ENCODE measurements at regions not wholly inside any gene's neighbourhood (a gene's known extent, or its start where the extent isn't known, plus 50 kb on each side); places are given as distances from the start of the nearest gene placed in this dataset.
"Not testable (repeated sequence)": the region's sequence is repeated elsewhere in the genome, so short reads cannot be mapped to it uniquely, and the experiment has no call there.

DNA sequence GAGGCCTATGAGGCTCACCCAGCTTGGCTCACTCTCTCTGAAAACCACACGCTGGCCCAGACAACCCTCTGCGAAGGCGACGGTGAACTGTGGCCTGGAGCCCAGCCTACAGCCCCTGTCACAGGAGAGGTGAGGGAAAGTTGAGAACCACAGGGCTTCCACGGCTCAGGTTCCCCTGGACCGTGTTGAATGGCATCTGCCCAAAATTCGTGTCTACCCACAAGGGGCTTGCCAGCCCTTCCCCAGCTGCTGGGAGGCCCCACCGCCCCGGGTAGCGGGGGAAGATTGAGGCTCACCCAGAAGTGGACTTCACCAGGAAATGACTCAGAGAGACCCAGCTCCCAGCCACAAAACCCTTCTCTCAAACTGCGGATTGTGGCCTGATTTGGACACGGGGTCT, 197.1 kb downstream of the CTTN start:
- no peak for DNase-seq

DNA sequence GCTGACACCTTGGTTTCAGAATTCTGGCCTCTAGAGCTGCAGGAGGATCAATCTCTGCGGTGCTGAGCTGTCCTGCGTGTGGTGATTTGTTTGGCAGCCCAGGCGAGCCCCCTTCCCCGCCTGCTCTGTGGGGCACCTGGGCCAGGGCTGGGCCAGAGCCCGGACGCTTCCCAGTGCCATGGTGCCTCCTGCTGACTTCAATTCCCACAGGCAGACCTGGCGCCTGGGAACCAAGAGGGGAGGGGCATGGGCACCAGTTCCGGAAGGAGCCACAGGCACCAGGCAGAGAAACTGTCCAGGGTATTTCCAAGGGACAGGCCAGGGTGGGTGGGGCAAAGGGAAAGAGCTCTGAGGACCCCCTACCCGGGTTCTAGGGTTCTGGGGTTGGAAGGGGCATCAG, 197.8 kb downstream of the CTTN start:
- DNase-seq = no peak

GRCh38 chr11:70597006-70597555, 198.8 kb downstream of the CTTN start:
- no peak for DNase-seq

DNA sequence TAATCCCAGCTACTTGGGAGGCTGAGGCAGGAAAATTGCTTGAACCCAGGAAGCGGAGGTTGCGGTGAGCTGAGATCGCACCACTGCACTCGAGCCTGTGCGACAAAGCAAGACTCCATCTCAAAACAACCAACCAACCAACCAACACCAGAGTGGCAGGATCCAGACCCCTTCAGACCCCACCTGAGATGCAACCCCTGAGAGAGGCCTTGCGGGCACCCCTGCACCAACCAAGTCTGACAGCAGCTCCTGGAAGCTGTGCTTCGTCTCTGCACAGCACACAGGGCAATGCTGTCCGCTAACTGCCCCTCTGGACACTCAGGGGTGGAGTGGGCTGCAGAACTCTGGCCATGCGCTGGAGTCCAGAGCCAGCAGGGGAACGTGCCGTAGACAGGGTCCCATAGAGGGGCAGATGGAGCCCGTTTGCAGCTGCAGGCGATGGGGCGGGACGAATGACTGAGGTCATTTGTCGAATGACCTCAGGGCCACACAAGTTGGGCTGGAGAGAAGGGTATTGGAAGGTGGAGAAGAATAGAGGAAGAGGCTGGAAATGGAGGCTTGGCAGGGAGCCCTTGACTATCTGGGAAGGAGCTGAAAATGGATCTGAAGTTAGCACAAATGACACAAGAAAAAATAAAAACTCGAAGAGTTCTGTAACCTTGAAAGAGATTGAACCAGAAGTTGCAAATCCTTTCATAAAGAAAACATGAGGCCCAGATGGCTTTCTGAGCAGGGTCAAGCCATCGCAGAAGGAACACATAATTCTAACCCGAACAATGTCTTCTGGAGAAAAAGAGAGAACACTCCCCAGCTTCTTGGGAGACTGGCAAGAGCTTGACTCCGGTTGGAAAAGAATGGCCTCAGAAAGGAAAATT, 199.7 kb downstream of the CTTN start:
- no peak for DNase-seq

DNA sequence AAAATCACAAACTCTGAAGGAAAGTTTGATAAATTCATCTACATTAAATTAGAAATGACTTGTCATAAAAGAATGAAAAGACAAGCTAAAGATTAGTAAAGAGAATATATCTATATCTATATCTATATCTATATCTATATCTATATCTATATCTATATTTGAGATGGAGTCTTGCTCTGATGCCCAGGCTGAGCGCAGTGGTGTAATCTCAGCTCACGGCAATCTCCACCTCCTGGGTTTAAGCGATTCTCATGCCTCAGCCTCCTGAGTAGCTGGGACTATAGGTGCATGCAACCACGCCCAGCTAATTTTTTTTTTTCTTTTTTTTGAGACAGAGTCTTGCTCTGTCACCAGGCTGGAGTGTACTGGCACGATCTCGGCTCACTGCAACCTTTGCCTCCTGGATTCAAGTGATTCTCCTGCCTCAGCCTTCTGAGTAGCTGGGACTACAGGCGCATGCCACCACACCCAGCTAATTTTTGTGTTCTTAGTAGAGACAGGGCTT, 202.6 kb downstream of the CTTN start:
- DNase-seq = not testable (repeated sequence)

GRCh38 chr11:70601861-70602538, 203.7 kb downstream of the CTTN start:
- no peak for DNase-seq

GRCh38 chr11:70603114-70603755, 204.9 kb downstream of the CTTN start:
- DNase-seq = no peak

DNA sequence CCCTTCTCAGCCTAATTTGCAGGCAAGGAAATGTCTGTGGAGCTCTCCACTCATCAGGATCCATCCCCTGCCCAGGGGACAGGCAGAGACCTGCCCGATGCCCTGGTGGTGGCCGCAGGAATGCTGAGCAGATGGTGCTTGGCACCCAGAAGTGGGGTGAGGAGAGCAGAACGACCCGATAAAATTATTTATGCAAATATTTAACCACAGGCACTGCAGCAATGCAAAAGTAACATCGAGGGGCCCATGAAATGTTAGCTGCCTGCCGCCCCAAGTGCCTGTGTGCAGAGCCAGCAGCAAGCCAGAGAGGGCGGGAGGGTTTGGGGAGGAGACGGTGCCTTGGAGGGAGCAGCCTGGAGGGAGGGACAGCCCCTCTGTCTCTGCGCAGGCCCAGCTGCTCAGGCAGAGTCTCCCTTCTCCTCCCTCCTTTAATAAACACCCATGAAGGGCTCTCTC, 205.5 kb downstream of the CTTN start:
- no peak for DNase-seq

- no peak for DNase-seq
Observed at GRCh38 chr11:70604221-70604620, 205.9 kb downstream of the CTTN start.

DNA sequence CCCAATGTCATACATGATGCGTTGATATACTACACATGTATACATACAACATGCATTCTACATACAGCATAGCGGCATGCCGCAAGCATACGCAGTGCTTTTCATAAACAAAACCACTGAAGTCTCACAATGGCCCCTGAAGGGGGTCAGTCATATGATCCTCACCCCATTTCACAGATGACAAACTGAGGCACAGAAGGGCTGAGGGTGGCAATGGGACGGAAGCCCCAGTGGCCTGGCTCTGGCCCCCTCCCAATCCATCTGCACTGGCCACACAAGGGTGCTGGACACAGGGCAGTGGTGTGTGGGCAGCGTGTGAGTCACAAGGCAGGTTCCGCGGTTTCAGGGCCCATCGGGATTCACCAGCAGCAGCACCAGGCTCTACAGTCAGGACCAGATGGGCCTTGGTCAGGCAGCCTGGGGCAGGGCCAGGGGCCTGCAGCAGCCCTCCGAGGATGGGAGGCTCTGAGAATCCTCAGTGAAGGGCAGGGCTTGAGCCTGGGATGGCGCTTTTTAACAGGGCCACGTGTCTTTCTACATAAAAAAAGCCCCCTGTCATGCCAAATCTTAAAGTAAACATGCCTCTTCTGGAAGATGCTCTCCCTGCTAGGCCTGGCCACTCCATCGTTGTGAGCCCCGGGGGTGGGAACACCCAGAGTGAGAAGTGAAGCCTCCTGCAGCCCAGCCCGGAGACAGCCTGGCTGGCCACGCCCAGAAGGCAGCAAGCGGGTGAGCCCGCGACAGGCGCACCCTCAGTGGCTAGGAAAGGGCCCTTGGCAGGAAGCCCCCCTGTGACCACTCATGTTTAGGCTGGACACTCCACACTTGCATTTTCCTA, 206.5 kb downstream of the CTTN start:
- no peak for DNase-seq

GRCh38 chr11:70605468-70605815, 207.1 kb downstream of the CTTN start:
- DNase-seq = no peak

- DNase-seq = no peak
Observed at GRCh38 chr11:70605846-70606245, 207.5 kb downstream of the CTTN start.

DNA sequence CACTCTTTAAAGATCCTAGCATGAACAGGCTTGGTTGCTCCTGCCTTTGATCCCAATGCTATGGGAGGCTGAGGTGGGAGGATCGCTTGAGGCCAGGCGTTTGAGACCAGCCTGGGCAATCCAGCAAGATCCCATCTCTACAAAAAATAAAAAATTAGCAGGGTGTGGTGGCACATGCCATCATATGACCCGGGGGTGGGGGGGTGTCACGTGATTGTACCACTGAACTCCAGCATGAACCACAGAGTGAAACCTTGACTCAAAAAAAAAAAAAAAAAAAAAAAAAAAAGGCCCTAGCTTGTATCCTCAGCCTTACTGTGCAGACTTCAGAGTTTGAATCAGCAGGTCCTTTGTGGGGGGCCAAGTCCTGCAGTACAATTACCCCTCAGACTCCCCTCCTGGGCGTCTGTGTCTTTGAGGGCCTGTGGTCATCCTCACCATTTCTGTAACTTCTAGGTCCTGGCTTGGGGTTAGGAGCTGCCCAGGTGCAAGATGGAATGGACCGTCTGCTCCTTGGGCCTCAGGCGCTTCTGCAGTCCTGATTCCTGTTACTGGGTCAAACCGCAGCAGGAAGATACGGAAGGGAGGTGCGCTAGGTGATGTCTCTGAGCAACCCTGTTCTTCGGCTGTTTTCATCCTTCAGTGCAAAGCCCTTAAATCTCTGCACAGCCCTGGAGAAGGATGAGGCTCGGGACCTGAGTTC, 208.1 kb downstream of the CTTN start:
- no peak for DNase-seq

GRCh38 chr11:70606951-70607330, 208.6 kb downstream of the CTTN start:
- DNase-seq = no peak

GRCh38 chr11:70607561-70607960, 209.2 kb downstream of the CTTN start:
- no peak for DNase-seq

- no peak for DNase-seq
Observed at GRCh38 chr11:70608568-70609470, 210.5 kb downstream of the CTTN start.

GRCh38 chr11:70610566-70611565, 212.5 kb downstream of the CTTN start:
- no peak for DNase-seq

- DNase-seq = no peak
Observed at GRCh38 chr11:70611821-70612220, 213.5 kb downstream of the CTTN start.

GRCh38 chr11:70612459-70613141, 214.3 kb downstream of the CTTN start:
- DNase-seq = no peak
